ENCODE measurements at regions not wholly inside any gene's neighbourhood (a gene's known extent, or its start where the extent isn't known, plus 50 kb on each side); places are given as distances from the start of the nearest gene placed in this dataset.

GRCh38 chr1:99540744-99541143 lies 105.2 kb upstream of the PALMD start:
- no peak for TF ChIP-seq POLR2A (IDR thresholded peaks at IDR 0.05)
- no peak for TF ChIP-seq CTCF (IDR thresholded peaks at IDR 0.05)
